ENCODE measurements at regions not wholly inside any gene's neighbourhood (a gene's known extent, or its start where the extent isn't known, plus 50 kb on each side); places are given as distances from the start of the nearest gene placed in this dataset.

- CTCF ChIA-PET (ENCODE audit: low intra/inter-chr PET ratio, low total read pairs): no interaction called here
- WGBS (ENCODE audit: low lambda C conversion rate): 94% methylated on average over 8 of the region's 8 CpGs
- H3K36me3 ChIP-seq (replicated peaks in 1 of 2; ENCODE audit: control insufficient read depth in 1 of 2, insufficient read depth in 2 of 2, low read length in 2 of 2): no peaks in the 10 kb centered on the region
- no peaks in the 10 kb centered on the region for H3K9me3 ChIP-seq (ENCODE audit: low read length)
- POLR2A ChIA-PET: interaction anchor here (0.7 to 1.8 kb wide), 2 partner anchors 17 to 24 kb away, joined by 3 to 4 read pairs; no protein-coding TSS in a partner anchor
- no peaks in the 10 kb centered on the region for H3K79me2 ChIP-seq (ENCODE audit: insufficient read depth, low read length)
- no peak overlapping the region for H3K4me2 ChIP-seq (ENCODE audit: low read depth, low read length)
- no peak for FAIRE-seq
- TF ChIP-seq ZBTB10 (CRISPR knock-in tag; IDR thresholded peaks at IDR 0.05; ENCODE audit: borderline replicate concordance) (no peak), ZNF280B (CRISPR knock-in tag; IDR thresholded peaks at IDR 0.05; ENCODE audit: borderline replicate concordance) (no peak), PHF20 (CRISPR knock-in tag; IDR thresholded peaks at IDR 0.05) (no peak), DBP (CRISPR knock-in tag; IDR thresholded peaks at IDR 0.05; ENCODE audit: not compliant biosample characterization) (no peak), SUZ12 (IDR thresholded peaks at IDR 0.05; ENCODE audit: low read depth, low read length) (no peak), ZNF530 (CRISPR knock-in tag; IDR thresholded peaks at IDR 0.05; ENCODE audit: low read depth) (no peak), PRMT3 (CRISPR knock-in tag; IDR thresholded peaks at IDR 0.05; ENCODE audit: borderline replicate concordance, low read depth) (no peak)
- no peaks in the 10 kb centered on the region for H3K27me3 ChIP-seq (ENCODE audit: control insufficient read depth in 1 of 2, insufficient read depth in 2 of 2, low read length in 2 of 2)
- in situ Hi-C loops (cut with HindIII; ENCODE audit: extremely low pct_ligation_motif_present, low pct_unique_long_range_greater_than_20kb) (no loop called here), intact Hi-C loops (cut with micrococcal nuclease; ENCODE audit: unreplicated experiment) (no loop called here)
- no peak overlapping the region for H2AFZ ChIP-seq (ENCODE audit: low read length)
- no peaks in the 10 kb centered on the region for H4K20me1 ChIP-seq (ENCODE audit: insufficient read depth, low read length)
- no peak for DNase-seq (ENCODE audit: low spot score)
- no peak overlapping the region for H3K27ac ChIP-seq (ENCODE audit: extremely low read length, insufficient read depth, low read length)
- BruUV-seq (replicated peaks): no TSS peak
- H3K4me1 ChIP-seq (ENCODE audit: insufficient read depth, low read length): peaks cover 33% of the 10 kb centered on the region
- ATAC-seq: no peak
- H3K4me3 ChIP-seq (replicated peaks in 1 of 3; ENCODE audit: insufficient read depth in 1 of 3, low read depth in 2 of 3, low read length in 3 of 3): no peak overlapping the region
- no peak overlapping the region for H3K9ac ChIP-seq (ENCODE audit: insufficient read depth, low read depth, low read length)
These were observed 126.5 kb upstream of the AFDN start for GRCh38 chr6:167700199-167700598.
